Renal pelvis (tissue), 1 donor: ENCODE measurements at regions not wholly inside any gene's neighbourhood (a gene's known extent, or its start where the extent isn't known, plus 50 kb on each side); places are given as distances from the start of the nearest gene placed in this dataset.

Experiments used
- DNase-seq: peaks from one replicate; pipeline ENCODE4 v3.0.0-alpha.2; 2013

DNA sequence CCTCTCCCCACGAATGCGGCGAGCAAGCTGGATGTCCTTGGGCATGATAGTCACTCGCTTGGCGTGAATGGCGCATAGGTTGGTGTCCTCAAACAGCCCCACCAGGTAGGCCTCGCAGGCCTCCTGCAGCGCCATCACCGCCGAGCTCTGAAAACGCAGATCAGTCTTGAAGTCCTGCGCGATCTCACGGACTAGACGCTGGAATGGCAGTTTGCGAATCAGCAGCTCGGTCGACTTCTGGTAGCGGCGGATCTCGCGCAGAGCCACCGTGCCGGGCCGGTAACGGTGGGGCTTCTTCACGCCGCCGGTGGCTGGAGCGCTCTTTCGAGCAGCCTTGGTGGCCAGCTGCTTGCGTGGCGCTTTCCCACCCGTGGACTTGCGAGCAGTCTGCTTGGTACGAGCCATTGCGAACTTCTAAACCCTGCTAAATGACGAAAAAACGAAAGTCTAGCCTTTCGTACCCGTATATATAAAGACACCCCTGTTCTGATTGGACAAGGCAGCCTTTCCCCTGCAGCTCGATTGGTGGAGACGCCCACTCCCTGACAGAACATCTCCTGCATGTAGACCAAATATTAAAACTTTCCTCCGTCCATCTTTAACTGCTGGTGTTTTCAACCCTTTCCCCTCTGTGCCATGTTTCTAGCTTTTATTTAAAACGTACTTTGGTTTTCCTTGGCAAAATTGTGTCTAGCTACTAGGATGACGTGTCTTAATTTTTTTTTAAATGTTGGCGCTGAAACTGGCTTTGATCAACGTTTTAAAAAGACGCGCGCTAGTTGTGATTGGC, 109.8 kb downstream of the HFE start:
- DNase-seq: peak; percentile 94

DNA sequence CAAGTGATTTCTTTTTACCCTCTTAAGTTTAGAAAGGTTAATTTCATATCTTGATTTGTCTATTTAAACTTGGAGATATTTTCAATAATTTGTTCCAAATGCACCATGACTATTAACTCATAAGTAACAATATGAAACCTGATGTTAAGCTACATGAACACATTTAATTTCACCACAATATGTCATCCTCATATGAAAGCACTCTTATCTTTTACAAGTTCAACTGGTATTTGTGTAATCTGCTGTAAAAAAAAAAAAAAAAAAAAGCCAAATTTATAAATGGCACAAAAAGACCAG, 110.4 kb downstream of the HFE start:
- no peak for DNase-seq

DNA sequence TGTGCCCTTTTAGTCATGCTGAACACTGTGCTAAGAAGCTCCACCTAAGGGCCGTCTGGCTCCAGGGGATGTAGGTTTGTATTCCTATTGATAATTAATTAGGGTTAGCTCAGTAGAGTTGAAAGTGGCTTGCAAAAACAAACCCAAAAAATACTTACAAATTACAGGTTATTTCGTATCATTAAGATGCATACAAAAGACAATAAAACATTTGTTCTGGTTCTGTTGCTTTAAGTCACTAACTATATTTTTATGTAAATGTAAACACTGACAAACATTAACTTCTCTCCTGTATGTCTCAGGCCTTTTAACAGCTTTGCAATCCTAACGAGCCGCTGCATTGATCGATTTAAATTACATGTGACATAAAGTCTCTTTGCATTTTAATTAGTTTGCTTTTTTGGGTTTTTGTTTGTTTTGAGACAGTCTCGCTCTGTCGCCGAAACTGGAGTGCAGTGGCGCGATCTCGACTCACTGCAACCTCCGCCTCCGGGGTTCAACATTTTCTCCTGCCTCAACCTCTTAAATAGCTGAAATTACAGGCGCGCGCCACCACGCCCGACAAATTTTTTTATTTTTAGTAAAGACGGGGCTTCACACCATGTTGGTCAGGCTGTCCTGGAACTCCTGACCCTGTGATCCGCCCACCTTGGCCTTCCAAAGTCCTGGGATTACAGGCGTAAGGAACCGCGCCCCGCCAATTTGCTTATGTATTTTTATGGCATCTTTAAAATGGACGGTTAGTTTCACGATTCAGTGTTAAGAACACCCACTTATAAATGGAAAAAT, 110.9 kb downstream of the HFE start:
- no peak for DNase-seq

DNA sequence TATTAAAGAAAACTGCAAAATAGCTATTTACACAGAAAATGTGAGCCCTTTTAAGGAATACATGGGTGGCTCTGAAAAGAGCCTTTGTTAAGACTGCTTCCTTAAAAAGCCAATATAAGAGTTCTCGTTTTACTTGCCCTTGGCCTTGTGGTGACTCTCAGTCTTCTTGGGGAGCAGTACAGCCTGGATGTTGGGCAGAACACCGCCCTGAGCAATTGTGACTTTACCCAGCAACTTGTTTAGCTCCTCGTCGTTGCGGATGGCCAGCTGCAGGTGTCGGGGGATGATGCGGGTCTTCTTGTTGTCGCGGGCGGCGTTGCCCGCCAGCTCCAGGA, 111.5 kb downstream of the HFE start:
- DNase-seq: no peak

DNA sequence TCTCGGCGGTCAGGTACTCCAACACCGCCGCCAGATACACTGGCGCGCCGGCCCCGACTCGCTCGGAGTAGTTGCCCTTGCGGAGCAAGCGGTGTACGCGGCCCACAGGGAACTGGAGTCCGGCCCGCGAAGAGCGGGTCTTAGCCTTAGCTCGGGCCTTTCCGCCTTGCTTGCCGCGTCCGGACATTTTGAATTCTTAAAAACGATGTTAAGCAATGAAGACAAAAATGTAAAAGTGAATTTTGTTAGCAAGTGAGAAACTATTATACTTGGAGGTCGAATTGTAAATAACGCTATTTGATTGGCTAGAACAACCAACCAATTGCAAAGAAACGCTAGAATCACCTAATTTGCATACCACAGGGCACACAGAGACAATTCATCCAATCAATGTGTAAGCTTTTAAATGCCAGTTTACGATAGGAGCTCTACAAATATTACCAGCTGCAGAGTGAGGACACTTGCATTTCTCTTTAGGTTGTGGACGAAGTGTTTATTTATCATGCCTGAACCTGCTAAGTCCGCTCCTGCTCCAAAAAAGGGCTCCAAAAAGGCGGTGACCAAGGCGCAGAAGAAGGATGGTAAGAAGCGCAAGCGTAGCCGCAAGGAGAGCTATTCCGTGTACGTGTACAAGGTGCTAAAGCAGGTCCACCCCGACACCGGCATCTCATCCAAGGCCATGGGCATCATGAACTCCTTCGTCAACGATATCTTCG, 112.0 kb downstream of the HFE start:
- peak; percentile 95 for DNase-seq

DNA sequence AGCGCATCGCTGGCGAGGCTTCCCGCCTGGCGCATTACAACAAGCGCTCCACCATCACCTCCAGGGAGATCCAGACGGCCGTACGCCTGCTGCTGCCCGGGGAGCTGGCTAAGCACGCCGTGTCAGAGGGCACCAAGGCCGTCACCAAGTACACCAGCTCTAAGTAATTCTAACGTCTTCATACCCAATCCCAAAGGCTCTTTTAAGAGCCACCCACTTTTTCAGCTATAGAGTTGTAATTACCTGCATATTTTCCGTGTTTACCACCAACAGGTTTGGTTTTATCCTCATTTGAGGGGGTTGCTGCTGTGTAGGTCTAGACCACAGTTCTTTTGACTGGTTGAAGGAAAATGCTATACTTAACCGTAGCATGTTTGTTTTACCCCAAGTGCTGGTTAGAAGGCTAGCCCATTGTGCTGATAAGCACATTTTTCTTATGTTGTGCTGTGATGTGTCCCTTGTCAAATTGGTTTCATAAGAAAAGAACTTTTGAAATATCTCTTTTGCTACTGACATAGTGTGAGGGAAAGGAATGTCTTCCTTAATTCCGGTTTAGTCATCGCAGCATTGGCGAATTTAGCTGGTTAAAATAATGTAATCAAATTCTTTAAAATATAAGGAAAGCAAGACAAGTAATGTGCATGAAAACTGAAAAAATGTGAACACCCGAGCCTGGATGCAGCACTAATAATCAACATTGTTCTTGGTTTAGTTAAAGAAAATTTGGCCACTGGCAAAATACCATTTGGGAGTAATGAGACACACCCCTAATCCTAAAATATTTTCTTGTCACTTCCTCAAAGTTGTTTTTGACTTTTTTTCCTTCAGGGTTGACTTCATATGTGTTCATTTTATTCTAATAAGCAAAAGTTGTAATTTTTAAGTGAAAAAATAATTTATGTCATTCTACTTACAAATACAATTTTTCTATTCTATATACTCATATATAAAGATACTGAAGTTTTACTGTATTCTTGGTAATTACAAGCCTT, 112.8 kb downstream of the HFE start:
- DNase-seq: no peak

DNA sequence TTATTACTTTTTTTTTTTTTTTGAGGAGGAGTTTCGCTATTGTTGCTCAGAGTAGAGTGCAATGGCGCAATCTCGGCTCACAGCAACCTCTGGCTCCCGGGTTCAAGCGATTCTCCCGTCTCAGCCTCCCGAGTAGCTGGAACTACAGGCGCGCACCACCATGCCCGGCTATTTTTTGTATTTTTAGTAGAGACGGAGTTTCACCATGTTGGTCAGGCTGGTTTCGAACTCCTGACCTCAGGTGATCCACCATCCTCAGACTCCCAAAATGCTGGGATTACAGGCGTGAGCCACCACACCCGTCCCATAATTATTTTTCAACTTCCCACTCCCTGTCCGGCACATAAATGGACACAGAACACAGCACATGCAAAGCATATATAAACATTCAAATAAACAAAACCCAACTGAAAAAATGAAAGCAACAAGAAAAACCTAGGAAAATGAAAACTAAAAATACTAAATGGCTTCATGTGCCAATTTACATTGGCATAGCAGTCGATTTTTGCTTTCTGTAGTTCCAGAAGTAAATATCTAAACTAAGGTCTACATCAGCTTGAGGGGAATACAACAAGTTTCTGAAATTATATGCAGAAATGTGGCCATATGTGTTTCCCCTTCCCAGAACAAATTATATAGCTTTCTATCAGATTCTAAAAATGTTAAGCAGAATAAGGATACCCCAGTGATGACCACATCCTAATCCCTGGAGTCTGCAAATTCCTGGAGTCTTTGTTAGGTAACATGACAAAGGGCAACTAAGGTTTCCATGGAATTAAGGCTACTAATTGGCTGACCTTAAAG, 113.9 kb downstream of the HFE start:
- no peak for DNase-seq

DNA sequence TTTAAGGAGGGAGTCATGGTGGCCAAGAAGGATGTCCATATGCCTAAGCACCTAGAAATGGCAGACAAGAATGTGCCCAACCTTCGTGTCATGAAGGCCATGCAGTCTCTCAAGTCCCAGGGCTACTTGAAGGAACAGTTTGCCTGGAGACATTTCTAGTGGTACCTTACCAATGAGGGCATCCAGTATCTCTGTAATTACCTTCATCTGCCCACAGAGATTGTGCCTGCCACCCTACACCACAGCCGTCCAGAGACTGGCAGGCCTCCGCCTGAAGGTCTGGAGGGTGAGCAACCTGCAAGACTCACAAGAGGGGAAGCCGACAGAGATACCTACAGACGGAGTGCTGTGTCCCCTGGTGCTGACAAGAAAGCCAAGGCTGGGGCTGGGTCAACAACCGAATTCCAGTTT, 115.0 kb downstream of the HFE start:
- no peak for DNase-seq

DNA sequence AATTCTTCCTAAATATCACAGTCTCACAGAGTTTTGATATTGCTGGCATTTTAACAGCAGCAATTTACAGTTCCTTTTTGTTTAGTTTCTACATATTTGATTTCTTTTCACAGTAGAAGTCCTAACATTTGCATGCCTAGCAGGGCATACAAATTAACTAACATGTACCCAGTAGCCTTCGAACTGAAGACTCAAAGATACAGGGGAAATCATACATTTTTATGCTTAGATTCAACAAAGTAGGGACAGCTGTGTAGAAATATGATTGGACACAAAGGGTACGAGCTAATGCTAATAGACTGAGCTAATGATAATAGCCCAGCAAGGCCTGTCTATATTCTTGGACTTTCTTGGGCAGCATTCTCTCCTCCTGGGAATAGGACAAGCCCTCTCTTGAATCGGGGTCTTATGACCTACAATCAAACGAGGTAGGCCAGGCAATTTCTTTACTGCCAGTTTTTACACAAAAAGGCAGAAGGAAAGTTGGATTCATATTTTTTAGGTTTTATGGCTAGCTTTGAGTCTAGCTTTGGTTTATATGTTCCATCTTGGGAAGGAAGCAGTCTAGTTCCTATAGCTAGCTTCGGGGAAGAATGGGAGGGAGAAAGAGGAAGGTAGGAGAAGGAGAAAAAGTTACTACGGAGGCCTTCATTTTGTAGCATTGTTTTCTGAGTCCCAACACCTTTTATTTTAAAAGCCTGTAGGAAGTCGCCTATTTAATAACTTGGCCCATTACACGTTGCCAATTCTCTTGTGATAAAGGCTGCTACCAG, 115.8 kb downstream of the HFE start:
- DNase-seq: no peak

DNA sequence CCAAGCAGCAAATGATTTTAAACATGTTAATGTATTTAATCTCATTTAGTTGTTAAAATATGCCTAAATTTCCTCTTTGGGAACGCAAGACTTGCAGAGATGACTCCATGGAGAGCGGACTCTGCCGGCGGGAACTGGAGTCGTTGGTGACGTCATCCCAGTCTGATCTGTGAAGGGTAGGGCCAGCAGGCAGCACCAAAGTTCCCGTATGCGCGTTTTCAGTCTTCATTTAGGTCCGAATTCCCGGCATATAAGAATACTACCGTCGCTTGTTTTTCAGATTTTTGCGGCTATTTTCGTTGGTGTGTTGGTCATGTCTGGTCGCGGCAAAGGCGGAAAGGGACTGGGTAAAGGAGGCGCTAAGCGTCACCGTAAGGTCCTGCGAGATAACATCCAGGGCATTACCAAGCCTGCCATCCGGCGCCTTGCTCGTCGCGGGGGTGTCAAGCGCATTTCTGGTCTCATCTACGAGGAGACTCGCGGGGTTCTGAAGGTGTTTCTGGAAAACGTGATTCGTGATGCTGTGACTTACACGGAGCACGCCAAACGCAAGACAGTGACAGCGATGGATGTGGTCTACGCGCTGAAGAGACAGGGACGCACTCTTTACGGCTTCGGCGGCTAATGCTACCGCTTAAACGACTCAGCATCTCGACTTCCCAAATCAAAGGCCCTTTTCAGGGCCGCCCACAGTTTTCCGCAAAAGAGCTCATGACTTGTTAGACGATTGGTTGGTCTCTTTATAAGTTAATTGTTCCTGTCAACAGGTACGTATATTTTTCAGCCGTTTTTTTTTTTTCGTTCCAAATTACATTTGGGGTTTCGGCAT, 117.3 kb downstream of the HFE start:
- peak; percentile 99 for DNase-seq

DNA sequence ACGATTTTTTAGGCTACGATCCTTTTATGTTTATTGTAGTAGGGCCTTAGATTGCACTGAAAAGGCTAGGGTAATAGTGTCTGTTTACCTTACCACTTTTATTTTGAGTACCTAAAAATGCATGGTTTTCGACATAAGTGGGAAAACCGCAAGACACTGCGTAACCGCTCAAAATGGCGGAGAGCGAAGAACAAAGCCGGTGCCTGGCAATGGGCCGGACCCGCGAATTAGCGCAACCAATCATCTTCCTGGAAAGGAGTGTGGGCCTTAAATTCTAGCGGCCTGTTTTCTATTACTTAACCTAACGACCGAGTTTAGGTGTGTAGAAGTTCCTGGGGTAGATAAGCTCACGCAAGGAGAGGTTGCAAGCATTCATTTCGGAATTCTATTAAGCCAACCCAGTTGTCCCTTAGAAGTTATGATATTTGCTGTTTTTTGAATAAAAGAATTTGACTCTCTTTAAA, 118.0 kb downstream of the HFE start:
- DNase-seq: no peak

DNA sequence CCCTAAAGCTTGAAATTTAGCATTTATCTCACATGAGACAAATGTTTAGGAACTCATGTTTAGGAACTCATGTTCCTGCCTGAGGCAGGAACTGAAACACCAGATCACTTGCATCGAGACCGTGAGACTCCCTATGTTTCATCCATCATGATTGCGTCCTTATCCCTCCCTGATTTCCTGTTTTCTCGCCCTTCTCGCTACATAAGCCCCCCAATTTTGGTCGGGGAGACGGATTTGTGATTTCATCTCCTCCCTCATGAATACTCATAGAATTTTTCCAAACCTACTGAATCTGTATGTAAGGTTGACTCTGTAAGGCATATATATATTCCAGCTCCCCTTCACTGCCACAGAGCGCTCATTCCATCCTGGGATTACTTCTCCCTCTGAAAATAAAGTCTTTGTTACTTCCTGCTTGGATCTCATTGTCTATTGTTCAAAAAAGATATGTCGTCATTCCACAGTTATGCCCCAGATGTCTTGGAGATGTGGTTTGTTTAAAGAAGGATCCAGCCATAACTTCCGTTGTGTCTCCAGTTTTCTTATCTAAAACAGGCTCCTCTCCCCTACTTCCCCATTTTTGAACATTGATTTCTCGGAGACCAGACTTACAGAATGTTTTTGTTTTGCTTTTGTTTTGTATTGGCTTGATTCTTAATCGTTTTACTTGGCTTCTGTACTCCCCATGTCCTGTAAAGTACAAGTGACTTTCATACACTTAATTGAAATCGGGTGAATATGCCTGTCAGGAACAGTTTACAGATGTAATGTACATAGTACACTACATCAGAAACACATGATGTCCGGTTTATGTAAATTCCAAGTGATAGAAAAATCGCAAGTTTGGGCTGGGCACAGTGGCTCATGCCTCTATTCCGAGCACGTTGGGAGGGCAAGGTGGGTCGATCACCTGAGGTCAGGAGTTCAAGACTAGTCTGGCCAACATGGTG, 118.7 kb downstream of the HFE start:
- DNase-seq: no peak

DNA sequence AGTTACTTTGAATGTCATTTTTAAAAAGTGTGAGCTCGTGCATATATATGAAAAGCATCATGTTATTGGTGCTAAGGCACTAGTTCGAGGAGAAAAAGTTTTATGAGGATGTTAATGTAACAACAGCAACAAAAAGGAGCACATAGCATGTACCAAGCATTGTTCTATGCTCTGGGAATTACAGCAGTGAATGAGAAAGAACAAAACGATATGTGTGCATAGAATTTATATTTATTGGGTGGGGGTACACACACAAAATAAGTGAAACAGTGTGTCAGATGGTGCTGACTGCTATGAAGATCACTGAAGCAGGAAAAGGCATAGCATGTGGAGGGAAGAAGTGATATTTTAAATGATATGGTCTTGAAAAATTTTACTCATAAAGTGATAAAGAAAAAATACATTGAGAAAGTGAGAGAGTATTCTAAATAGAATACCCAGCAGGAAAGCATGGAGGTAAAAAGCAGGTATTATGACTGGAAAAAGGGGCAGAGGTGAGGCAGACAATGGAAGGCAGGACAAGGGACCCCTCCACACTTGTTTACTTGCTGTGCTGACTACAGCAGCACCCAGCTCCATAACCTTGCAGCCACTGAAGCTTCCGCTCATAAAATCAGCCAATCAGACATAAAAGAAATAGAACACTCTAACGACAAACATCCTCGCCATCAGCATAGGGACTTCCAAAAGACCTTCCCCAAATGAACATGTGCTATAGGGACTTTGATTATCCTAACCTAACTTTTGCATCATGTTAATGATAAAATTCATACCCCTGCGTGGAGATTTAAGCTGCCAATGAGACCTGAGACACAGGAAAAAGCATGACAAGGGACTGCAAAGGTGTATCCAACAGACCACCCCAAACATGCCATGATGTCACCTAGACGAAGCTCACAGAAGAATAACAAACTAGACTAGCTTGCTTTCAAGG, 119.9 kb downstream of the HFE start:
- no peak for DNase-seq

DNA sequence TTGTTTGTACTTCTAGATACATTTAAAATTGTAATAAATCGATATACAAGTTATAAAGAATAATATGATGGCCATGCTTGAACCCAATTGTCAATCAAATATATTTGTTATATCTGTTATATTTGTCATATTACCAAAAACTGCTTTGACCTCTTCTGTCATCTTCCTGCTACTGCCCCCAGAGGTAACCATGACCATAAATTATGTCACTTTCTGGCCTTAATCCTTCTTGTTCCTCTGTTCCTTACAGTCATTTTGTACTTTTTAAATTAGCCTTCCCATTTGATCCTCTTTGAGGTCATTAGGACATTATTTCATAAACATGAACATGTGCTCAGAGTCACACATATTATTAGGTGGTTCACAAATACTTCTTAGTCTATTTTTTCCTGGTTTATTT, 124.7 kb downstream of the HFE start:
- no peak for DNase-seq

DNA sequence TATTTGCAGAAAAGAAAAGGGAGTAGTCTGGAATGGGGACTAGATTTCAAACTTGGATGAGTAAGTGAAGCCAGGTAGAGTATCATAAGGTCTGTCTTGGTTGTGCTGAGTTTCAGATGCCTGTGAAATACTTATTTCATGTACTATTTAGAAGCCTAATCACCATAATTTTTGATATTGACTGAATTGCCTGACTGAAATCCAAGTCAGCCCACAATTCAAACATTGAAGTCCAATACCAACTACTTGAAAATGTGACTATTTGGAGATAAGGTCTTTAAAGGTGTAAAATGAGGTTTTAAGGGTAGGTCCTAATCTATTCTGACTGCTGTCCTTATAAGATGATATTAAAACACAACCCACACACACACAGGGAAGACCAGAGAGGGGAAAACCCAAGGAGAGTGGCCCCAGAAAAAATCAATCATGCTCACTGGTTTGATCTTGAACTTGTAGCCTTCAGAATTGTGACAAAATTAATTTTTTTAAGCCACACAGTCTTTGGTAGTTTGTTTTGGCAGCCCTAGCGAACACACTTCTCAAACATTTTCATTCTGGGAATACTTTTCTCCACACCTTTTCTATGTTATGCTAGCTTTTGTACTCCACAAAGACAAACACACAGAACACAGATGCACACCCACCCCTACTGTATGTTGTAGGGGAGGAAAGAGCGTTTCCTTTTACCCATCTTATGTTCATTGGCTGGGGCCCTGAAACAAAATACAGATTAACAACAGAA, 126.3 kb downstream of the HFE start:
- no peak for DNase-seq
